ENCODE measurements at regions not wholly inside any gene's neighbourhood (a gene's known extent, or its start where the extent isn't known, plus 50 kb on each side); places are given as distances from the start of the nearest gene placed in this dataset.
"Not testable (repeated sequence)": the region's sequence is repeated elsewhere in the genome, so short reads cannot be mapped to it uniquely, and the experiment has no call there.

GRCh38 chr6:151690768-151691562 is 116.5 kb upstream of the ESR1 start:
- no peak for TF ChIP-seq CTCF (IDR thresholded peaks at IDR 0.05; ENCODE audit: borderline replicate concordance, insufficient read depth, low read depth, low read length)
- no peak overlapping the region for H3K4me3 ChIP-seq (ENCODE audit: low read depth, low read length)

GRCh38 chr6:151692216-151692615 is 115.3 kb upstream of the ESR1 start:
- TF ChIP-seq CTCF (IDR thresholded peaks at IDR 0.05; ENCODE audit: borderline replicate concordance, insufficient read depth, low read depth, low read length), result no peak
- H3K4me3 ChIP-seq (ENCODE audit: low read depth, low read length), result no peak overlapping the region

- no peak for TF ChIP-seq CTCF (IDR thresholded peaks at IDR 0.05; ENCODE audit: borderline replicate concordance, insufficient read depth, low read depth, low read length)
- no peak overlapping the region for H3K4me3 ChIP-seq (ENCODE audit: low read depth, low read length)
Observed at GRCh38 chr6:151693366-151693765, 114.1 kb upstream of the ESR1 start.

GRCh38 chr6:151695156-151695555 is 112.3 kb upstream of the ESR1 start:
- no peak for TF ChIP-seq CTCF (IDR thresholded peaks at IDR 0.05; ENCODE audit: borderline replicate concordance, insufficient read depth, low read depth, low read length)
- no peak overlapping the region for H3K4me3 ChIP-seq (ENCODE audit: low read depth, low read length)

- not testable (repeated sequence) for H3K4me3 ChIP-seq (ENCODE audit: low read depth, low read length)
Observed at GRCh38 chr6:151696302-151696701, 111.2 kb upstream of the ESR1 start.

- TF ChIP-seq CTCF (IDR thresholded peaks at IDR 0.05; ENCODE audit: borderline replicate concordance, insufficient read depth, low read depth, low read length), result no peak
- H3K4me3 ChIP-seq (ENCODE audit: low read depth, low read length), result no peak overlapping the region
Observed at GRCh38 chr6:151698931-151699700, 108.4 kb upstream of the ESR1 start.

GRCh38 chr6:151699719-151700118 is 107.8 kb upstream of the ESR1 start:
- no peak overlapping the region for H3K4me3 ChIP-seq (ENCODE audit: low read depth, low read length)
- TF ChIP-seq CTCF (IDR thresholded peaks at IDR 0.05; ENCODE audit: borderline replicate concordance, insufficient read depth, low read depth, low read length), result no peak

Measured in GM12875 (cell line).